SK-N-SH treated with all-trans-retinoic acid at 6 μM for 48 hours (cell line): ENCODE measurements at regions not wholly inside any gene's neighbourhood (a gene's known extent, or its start where the extent isn't known, plus 50 kb on each side); places are given as distances from the start of the nearest gene placed in this dataset.

Source experiments
- ATAC-seq: fragments of 200-7000 bp; cut with Tn5 transposase; 3 replicates; pipeline ENCODE4 v1.9.1; 2020; ENCODE audit warnings: mild to moderate bottlenecking, moderate library complexity
- ARNTL ChIP-seq: fragments of 450-650 bp; formaldehyde crosslinking; IDR thresholded peaks from 2 replicates; pipeline ENCODE4 v1.5.0; 2020; ENCODE audit warnings: low read depth, mild to moderate bottlenecking, moderate library complexity, borderline replicate concordance
- BACH2 ChIP-seq: fragments of 250-450 bp; sonication (Bioruptor Pico); IDR thresholded peaks from 2 replicates; pipeline ENCODE4 v1.9.0; 2021; ENCODE audit warnings: mild to moderate bottlenecking, borderline replicate concordance
- CSDC2 ChIP-seq: fragments of 250-450 bp; sonication (Bioruptor Pico); IDR thresholded peaks from 2 replicates; pipeline ENCODE4 v1.5.0; 2020; ENCODE audit warnings: mild to moderate bottlenecking, moderate library complexity
- ESRRG ChIP-seq: fragments of 250-450 bp; sonication (Bioruptor Pico); IDR thresholded peaks from 2 replicates; pipeline ENCODE4 v1.6.1; 2021; ENCODE audit warnings: mild to moderate bottlenecking
- GLIS3 ChIP-seq: fragments of 250-450 bp; sonication (Bioruptor Pico); IDR thresholded peaks from 2 replicates; pipeline ENCODE4 v1.5.0; 2020; ENCODE audit warnings: mild to moderate bottlenecking, moderate library complexity
- ISL1 ChIP-seq: fragments of 250-450 bp; sonication (Bioruptor Pico); IDR thresholded peaks from 2 replicates; pipeline ENCODE4 v2.1.2; 2022; ENCODE audit warnings: mild to moderate bottlenecking, moderate library complexity
- OSR1 ChIP-seq: fragments of 250-450 bp; sonication (Bioruptor Pico); IDR thresholded peaks from 2 replicates; pipeline ENCODE4 v1.8.0; 2022; ENCODE audit warnings: moderate library complexity, mild to moderate bottlenecking, inconsistent platforms
- PPARA ChIP-seq: fragments of 250-450 bp; sonication (Bioruptor Pico); IDR thresholded peaks from 2 replicates; pipeline ENCODE4 v1.5.0; 2020; ENCODE audit warnings: mild to moderate bottlenecking, borderline replicate concordance
- SNAI2 ChIP-seq: fragments of 250-450 bp; sonication (Bioruptor Pico); IDR thresholded peaks from 2 replicates; pipeline ENCODE4 v1.5.0; 2020; ENCODE audit warnings: mild to moderate bottlenecking, moderate library complexity
- TCF4 ChIP-seq: fragments of 250-450 bp; sonication (Bioruptor Pico); IDR thresholded peaks from 2 replicates; pipeline ENCODE4 v1.8.0; 2021; ENCODE audit warnings: mild to moderate bottlenecking, moderate library complexity, borderline replicate concordance
- TOX ChIP-seq: fragments of 250-450 bp; sonication (Bioruptor Pico); IDR thresholded peaks from 2 replicates; pipeline ENCODE4 v1.8.0; 2021; ENCODE audit warnings: mild to moderate bottlenecking, moderate library complexity, borderline replicate concordance
- ZC3H10 ChIP-seq: fragments of 250-450 bp; sonication (Bioruptor Pico); IDR thresholded peaks from 2 replicates; pipeline ENCODE4 v1.5.1; 2021; ENCODE audit warnings: mild to moderate bottlenecking, moderate library complexity
- ZFP3 ChIP-seq: fragments of 250-450 bp; sonication (Bioruptor Pico); IDR thresholded peaks from 2 replicates; pipeline ENCODE4 v1.5.0; 2020; ENCODE audit warnings: mild to moderate bottlenecking, moderate library complexity
- ZNF565 ChIP-seq: fragments of 450-650 bp; formaldehyde crosslinking; conservative IDR thresholded peaks from 2 replicates; pipeline ENCODE4 v1.5.0; 2020; ENCODE audit warnings: low read depth, mild to moderate bottlenecking, moderate library complexity
- ZNF70 ChIP-seq: fragments of 450-650 bp; formaldehyde crosslinking; IDR thresholded peaks from 2 replicates; pipeline ENCODE4 v1.5.0; 2020; ENCODE audit warnings: mild to moderate bottlenecking, moderate library complexity
- ZNF8 ChIP-seq: fragments of 450-650 bp; formaldehyde crosslinking; IDR thresholded peaks from 2 replicates; pipeline ENCODE4 v1.5.0; 2020; ENCODE audit warnings: mild to moderate bottlenecking, moderate library complexity
- TF ChIP-seq, protein P1 (sequence below): fragments of 250-450 bp; sonication (Bioruptor Pico); IDR thresholded peaks from 2 replicates; pipeline ENCODE4 v1.5.0; 2020; ENCODE audit warnings: mild to moderate bottlenecking, moderate library complexity
- TF ChIP-seq, protein P2 (sequence below): fragments of 250-450 bp; sonication (Bioruptor Pico); IDR thresholded peaks from 2 replicates; pipeline ENCODE4 v1.8.0; 2021; ENCODE audit warnings: low read depth, mild to moderate bottlenecking, moderate library complexity, borderline replicate concordance
- TF ChIP-seq, protein P3 (sequence below): fragments of 250-450 bp; sonication (Bioruptor Pico); IDR thresholded peaks from 2 replicates; pipeline ENCODE4 v1.5.1; 2021; ENCODE audit warnings: mild to moderate bottlenecking, moderate library complexity
- TF ChIP-seq, protein P4 (sequence below): fragments of 250-450 bp; sonication (Bioruptor Pico); IDR thresholded peaks from 2 replicates; pipeline ENCODE4 v1.5.1; 2020; ENCODE audit warnings: low read depth, mild to moderate bottlenecking, moderate library complexity
- TF ChIP-seq, protein P5 (sequence below): fragments of 250-450 bp; sonication (Bioruptor Pico); IDR thresholded peaks from 2 replicates; pipeline ENCODE4 v1.8.0; 2020; ENCODE audit warnings: mild to moderate bottlenecking, moderate library complexity, borderline replicate concordance

DNA sequence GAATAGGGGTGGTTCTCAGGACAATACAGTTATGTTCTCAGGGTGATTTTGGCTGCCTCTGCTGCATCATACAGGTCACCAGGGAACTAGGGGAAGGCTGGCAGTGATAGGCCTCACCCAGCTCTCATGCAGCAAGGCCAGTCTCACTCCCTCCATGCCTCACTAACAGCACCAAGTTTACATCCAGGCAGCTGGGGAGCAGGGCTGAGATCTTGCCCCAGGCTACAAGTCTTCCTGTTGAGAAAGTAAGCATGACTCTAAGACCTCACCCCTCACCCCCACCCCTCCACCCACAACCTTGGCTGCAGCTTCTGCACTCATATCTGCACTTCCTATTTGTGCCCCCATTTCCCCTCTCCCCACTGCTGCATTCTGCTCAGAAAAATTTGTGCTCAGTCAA is 481.2 kb downstream of the ACTL7B start:
- TF ChIP-seq ARNTL: no peak
- TF ChIP-seq, protein P1, sequence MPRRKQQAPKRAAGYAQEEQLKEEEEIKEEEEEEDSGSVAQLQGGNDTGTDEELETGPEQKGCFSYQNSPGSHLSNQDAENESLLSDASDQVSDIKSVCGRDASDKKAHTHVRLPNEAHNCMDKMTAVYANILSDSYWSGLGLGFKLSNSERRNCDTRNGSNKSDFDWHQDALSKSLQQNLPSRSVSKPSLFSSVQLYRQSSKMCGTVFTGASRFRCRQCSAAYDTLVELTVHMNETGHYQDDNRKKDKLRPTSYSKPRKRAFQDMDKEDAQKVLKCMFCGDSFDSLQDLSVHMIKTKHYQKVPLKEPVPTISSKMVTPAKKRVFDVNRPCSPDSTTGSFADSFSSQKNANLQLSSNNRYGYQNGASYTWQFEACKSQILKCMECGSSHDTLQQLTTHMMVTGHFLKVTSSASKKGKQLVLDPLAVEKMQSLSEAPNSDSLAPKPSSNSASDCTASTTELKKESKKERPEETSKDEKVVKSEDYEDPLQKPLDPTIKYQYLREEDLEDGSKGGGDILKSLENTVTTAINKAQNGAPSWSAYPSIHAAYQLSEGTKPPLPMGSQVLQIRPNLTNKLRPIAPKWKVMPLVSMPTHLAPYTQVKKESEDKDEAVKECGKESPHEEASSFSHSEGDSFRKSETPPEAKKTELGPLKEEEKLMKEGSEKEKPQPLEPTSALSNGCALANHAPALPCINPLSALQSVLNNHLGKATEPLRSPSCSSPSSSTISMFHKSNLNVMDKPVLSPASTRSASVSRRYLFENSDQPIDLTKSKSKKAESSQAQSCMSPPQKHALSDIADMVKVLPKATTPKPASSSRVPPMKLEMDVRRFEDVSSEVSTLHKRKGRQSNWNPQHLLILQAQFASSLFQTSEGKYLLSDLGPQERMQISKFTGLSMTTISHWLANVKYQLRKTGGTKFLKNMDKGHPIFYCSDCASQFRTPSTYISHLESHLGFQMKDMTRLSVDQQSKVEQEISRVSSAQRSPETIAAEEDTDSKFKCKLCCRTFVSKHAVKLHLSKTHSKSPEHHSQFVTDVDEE: no peak
- no peak for TF ChIP-seq PPARA
- TF ChIP-seq, protein P2, sequence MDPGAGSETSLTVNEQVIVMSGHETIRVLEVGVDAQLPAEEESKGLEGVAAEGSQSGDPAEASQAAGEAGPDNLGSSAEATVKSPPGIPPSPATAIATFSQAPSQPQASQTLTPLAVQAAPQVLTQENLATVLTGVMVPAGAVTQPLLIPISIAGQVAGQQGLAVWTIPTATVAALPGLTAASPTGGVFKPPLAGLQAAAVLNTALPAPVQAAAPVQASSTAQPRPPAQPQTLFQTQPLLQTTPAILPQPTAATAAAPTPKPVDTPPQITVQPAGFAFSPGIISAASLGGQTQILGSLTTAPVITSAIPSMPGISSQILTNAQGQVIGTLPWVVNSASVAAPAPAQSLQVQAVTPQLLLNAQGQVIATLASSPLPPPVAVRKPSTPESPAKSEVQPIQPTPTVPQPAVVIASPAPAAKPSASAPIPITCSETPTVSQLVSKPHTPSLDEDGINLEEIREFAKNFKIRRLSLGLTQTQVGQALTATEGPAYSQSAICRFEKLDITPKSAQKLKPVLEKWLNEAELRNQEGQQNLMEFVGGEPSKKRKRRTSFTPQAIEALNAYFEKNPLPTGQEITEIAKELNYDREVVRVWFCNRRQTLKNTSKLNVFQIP (CRISPR knock-in tag): no peak
- TF ChIP-seq ZFP3: no peak
- no peak for TF ChIP-seq CSDC2 (CRISPR knock-in tag)
- no peak for TF ChIP-seq TCF4 (CRISPR knock-in tag)
- no peak for ATAC-seq

DNA sequence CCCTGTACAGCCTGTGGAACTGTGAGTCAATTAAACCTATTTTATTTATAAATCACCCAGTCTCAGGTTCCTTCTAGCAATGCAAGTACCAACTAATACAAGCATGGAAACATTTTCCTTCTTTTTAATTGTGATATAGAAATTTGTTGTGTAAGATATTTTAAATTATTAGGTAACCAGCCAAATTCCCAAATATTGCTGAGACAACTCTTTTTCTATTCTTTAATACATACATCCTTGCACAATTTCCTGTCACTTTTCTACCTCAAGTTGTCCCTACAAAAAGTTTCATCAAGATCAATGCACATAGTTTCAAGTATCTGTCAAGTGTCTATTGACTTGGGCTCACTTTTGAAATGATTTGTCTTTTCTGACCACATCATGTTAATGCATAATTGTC is 488.6 kb downstream of the ACTL7B start:
- TF ChIP-seq TCF4 (CRISPR knock-in tag): no peak
- no peak for TF ChIP-seq ZNF8 (CRISPR knock-in tag)
- TF ChIP-seq, protein P3, sequence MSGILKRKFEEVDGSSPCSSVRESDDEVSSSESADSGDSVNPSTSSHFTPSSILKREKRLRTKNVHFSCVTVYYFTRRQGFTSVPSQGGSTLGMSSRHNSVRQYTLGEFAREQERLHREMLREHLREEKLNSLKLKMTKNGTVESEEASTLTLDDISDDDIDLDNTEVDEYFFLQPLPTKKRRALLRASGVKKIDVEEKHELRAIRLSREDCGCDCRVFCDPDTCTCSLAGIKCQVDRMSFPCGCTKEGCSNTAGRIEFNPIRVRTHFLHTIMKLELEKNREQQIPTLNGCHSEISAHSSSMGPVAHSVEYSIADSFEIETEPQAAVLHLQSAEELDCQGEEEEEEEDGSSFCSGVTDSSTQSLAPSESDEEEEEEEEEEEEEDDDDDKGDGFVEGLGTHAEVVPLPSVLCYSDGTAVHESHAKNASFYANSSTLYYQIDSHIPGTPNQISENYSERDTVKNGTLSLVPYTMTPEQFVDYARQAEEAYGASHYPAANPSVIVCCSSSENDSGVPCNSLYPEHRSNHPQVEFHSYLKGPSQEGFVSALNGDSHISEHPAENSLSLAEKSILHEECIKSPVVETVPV (CRISPR knock-in tag): no peak
- ATAC-seq: no peak

DNA sequence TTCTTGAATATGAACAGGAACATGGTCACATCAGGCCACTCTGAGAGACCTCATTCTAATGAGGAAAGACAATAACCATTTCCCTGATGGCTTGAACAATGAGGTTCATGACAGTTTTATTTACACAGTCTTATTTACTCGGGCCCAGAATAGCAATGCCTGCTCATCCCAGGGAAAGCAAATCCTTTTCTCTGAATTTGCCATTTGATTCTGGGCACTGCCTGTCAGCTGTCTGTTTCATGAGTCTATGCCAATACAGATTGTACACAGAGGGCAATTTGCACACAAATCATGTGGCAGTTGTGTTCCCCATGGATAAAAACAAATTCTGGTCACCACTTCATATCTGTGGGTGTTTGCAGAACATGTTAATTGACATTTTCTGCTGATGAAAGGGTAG is 492.5 kb downstream of the ACTL7B start:
- no peak for TF ChIP-seq ESRRG (CRISPR knock-in tag)
- no peak for TF ChIP-seq ISL1 (CRISPR knock-in tag)
- TF ChIP-seq TOX (CRISPR knock-in tag): no peak
- TF ChIP-seq TCF4 (CRISPR knock-in tag): no peak
- ATAC-seq: no peak

DNA sequence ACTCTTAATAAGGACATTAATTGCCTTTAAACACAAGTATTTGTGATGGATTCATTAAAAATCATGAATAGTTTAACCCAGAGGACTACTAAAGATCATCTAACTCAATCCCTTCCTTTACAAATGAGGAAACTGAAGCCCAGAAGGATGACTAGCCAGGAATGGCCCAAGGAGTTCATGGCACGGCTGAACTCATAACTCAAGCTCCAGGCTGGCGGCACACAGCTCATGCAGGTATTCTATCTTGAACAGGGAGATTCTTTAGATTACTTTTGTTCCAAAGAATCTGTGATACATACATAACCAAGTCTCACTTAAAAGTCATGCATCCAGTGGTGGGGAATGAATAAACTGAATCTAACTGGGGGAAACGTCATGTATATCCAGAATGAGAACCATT is 495.5 kb downstream of the ACTL7B start:
- TF ChIP-seq ESRRG (CRISPR knock-in tag) (no peak), ZNF70 (CRISPR knock-in tag) (no peak), ZFP3 (no peak), BACH2 (no peak), ZC3H10 (CRISPR knock-in tag) (no peak), SNAI2 (no peak), ISL1 (CRISPR knock-in tag) (no peak), OSR1 (CRISPR knock-in tag) (no peak), ZNF565 (CRISPR knock-in tag) (no peak), TOX (CRISPR knock-in tag) (no peak), GLIS3 (CRISPR knock-in tag) (no peak), CSDC2 (CRISPR knock-in tag) (no peak)
- TF ChIP-seq, protein P4, sequence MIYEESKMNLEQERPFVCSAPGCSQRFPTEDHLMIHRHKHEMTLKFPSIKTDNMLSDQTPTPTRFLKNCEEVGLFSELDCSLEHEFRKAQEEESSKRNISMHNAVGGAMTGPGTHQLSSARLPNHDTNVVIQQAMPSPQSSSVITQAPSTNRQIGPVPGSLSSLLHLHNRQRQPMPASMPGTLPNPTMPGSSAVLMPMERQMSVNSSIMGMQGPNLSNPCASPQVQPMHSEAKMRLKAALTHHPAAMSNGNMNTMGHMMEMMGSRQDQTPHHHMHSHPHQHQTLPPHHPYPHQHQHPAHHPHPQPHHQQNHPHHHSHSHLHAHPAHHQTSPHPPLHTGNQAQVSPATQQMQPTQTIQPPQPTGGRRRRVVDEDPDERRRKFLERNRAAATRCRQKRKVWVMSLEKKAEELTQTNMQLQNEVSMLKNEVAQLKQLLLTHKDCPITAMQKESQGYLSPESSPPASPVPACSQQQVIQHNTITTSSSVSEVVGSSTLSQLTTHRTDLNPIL (CRISPR knock-in tag): no peak
- TF ChIP-seq, protein P3 (CRISPR knock-in tag): no peak
- TF ChIP-seq, protein P1: no peak
- TF ChIP-seq, protein P2 (CRISPR knock-in tag): no peak
- TF ChIP-seq, protein P5, sequence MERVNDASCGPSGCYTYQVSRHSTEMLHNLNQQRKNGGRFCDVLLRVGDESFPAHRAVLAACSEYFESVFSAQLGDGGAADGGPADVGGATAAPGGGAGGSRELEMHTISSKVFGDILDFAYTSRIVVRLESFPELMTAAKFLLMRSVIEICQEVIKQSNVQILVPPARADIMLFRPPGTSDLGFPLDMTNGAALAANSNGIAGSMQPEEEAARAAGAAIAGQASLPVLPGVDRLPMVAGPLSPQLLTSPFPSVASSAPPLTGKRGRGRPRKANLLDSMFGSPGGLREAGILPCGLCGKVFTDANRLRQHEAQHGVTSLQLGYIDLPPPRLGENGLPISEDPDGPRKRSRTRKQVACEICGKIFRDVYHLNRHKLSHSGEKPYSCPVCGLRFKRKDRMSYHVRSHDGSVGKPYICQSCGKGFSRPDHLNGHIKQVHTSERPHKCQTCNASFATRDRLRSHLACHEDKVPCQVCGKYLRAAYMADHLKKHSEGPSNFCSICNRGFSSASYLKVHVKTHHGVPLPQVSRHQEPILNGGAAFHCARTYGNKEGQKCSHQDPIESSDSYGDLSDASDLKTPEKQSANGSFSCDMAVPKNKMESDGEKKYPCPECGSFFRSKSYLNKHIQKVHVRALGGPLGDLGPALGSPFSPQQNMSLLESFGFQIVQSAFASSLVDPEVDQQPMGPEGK (CRISPR knock-in tag): no peak
- ATAC-seq: no peak
